CD4-positive, alpha-beta T cell treated with Interleukin-4 for 4 hours (primary cell): ENCODE measurements at regions not wholly inside any gene's neighbourhood (a gene's known extent, or its start where the extent isn't known, plus 50 kb on each side); places are given as distances from the start of the nearest gene placed in this dataset.

Experiments
- DNase-seq: peaks from one replicate; pipeline ENCODE4 v3.0.0-alpha.2; 2020

GRCh38 chr18:78562531-78562961 lies 417.1 kb upstream of the SALL3 start:
- DNase-seq, result no peak

DNA sequence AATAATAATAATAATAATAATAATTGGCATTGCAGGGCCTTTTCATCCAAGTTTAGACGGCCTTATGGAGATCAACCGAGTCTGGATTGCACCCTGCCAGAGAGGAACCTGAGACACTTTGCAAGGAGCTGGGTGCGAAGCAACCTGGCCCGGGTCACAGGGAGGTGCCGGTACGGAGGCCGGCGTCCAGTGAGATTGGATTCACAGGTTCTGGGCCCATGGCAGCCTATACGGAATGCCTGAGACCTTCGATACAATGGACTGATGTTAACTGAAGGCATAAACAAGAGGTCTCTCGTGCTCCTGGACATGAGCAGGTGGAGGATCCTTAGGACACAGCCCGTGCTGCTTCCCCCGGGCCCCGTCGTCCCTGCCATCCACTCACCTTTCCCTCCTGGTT lies 416.5 kb upstream of the SALL3 start:
- no peak for DNase-seq

DNA sequence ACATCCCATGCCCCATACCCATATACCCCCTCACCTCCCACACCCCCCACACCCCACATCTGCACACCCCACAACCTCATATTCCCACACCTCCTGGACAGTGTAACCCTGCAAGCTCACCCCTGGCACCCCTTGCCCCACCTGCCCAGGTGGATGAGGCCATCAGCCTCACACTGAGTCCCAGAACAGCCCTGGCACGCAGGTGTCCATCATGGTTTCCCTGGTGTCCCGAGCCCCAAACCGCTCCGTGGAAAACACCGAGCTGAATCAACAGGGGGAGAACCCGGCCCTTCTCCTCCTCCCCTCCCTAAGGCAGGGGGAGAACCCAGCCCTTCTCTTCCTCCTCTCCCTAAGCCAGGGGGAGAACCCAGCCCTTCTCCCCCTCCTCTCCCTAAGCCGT lies 415.6 kb upstream of the SALL3 start:
- no peak for DNase-seq

- DNase-seq, result no peak
Observed at GRCh38 chr18:78564518-78564917, 415.1 kb upstream of the SALL3 start.

DNA sequence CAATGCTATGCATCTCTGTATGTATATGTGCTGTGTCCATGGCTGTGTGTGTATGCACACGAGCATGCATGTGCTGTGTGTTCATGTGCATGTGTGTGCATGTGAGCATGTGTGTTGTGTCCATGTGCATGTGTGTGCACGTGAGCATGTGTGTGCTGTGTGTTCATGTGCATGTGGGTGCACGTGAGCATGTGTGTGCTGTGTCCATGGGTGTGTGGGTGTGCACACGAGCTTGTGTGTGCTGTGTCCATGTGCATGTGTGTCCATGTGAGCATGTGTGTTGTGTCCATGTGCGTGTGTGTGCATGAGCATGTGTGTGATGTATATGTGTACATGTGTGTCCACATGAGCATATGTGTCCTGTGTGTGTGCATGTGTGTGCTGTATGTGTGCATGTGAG lies 414.4 kb upstream of the SALL3 start:
- DNase-seq, result no peak

DNA sequence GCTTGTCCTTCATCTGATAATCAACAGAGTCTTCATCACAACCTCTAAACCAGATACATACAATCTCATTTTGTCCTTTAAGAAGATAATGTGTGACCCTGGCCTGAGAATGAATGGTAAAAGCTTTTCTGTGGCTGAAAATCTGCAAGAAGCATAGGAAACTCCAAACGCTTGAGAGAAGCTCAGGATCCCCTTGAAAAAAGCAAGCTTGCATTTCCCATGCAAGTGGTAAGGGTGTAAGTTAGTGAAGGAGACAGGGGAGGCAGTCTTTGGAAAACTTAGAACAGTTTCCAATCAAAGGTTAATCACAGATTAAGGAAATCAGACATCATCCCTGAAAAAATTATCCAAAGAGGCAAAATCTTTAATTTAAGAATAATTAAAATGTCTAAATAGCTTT lies 413.6 kb upstream of the SALL3 start:
- no peak for DNase-seq

- DNase-seq, result no peak
Observed at GRCh38 chr18:78566720-78567119, 412.9 kb upstream of the SALL3 start.

GRCh38 chr18:78571063-78571785 lies 408.4 kb upstream of the SALL3 start:
- no peak for DNase-seq

DNA sequence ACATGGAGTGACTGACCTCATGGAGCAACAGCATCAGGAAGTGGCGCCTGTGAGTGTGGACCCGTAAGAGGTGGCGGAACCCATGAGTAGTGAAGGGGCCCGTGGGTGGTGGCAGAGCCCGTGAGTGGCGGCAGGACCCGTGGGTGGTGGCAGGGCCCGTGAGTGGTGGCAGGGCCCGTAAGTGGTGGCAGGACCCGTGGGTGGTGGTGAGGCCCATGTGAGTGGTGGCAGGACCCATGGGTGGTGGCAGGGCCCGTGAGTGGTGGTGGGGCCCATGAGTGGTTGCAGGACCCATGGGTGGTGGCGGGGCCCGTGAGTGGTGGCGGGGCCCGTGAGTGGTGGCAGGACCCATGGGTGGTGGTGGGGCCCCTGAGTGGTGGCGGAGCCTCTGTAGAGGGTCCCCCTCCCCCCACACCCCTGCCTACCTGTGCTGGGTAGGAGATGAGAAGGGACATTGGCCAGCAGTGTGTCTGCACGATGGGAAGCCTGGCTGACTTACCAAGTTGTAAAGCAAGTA lies 407.7 kb upstream of the SALL3 start:
- DNase-seq, result no peak

DNA sequence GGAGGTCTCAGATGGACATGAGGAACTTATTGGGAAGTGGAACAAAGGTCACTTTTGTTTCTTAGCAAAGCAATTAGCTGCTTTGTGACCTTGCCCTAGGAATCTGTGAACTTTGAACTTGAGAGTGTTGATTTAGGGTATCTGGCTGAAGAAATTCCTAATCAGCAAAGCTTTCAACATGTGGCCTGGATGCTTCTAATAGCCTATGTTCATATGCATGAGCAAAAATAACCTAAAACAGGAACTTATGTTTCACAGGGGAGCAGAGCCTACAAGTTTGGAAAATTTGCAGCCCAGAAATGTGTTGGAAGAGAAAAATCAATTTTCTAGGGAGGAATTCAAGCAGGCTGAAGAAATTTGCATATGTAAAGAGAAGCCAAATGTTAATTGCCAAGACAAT lies 405.8 kb upstream of the SALL3 start:
- DNase-seq, result no peak

DNA sequence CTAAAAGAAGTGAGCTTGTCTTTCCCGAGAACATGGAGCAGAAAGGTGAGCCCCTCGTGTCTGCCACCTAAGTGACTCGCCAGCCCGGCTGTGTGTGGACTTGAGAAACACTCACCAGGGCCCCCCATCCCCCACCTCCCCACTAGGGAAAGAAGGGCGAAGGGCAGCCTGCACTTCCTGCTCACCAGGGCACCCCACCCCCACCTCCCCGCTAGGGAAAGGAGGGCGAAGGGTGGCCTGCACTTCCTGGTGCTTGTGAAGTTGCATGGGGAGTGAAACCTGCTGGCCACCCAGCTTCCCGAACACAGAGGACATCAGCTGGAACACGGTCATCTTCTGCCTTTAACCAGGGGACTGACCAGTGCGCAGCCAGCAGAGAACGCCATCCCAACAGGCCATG lies 402.7 kb upstream of the SALL3 start:
- DNase-seq, result no peak

DNA sequence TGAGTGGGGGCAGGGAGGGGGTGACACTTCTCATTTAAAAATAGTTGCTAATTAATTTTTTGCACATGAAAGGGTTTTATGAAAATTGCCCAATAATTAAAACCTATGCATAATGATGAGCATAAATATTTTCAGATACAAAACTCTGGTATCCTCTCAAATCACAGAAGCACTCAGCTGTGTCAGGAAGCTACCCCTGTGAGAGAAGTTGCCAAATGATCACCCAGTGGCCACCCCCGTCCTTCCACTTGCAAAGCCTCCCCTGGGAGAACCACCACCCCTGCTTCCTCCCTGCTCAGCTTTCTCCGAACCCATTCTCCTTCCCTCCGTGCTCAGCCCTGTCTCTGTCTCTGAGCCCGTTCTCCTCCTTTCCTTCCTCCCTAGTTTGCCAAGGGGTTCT lies 400.2 kb upstream of the SALL3 start:
- no peak for DNase-seq

DNA sequence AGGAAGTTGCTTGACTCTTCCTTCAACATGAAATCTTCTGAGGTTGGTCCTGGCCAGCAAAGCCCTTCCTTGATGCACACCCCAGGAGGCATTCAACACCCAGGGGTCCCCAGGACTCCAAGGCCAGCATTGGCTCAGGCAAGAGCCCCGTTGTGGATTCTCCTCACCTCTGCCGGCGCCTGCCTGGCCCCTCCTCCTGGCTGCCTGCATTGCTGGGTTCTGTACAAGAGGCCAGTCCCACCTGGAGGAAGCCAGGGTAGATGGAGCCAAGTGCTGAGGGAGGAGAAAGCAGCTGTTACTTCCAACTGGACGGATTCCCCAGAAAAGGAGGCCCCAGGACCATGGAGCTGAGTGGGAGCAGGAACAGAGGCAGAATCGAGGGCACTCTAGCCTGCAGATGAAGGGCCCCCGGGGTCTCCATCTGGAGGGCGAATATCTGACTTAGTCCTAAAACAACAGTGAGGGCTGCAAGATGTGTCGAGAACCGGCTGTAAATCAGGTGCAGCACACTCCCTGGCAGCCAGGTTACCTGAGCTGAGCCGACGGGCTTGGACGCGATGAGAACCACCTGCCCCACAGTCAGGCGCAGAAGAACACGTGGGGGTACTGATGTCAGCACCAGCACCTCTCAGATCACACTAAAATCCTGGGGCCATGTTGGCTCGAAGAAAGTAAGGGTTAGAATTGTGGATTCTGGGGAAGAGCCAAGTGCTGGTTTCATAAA lies 399.6 kb upstream of the SALL3 start:
- no peak for DNase-seq

GRCh38 chr18:78580835-78581339 lies 398.7 kb upstream of the SALL3 start:
- DNase-seq, result no peak

GRCh38 chr18:78582181-78582709 lies 397.4 kb upstream of the SALL3 start:
- DNase-seq, result no peak

- DNase-seq, result no peak
Observed at GRCh38 chr18:78582898-78583738, 396.5 kb upstream of the SALL3 start.

- no peak for DNase-seq
Observed at GRCh38 chr18:78583739-78584458, 395.7 kb upstream of the SALL3 start.

GRCh38 chr18:78584459-78585022 lies 395.1 kb upstream of the SALL3 start:
- no peak for DNase-seq

DNA sequence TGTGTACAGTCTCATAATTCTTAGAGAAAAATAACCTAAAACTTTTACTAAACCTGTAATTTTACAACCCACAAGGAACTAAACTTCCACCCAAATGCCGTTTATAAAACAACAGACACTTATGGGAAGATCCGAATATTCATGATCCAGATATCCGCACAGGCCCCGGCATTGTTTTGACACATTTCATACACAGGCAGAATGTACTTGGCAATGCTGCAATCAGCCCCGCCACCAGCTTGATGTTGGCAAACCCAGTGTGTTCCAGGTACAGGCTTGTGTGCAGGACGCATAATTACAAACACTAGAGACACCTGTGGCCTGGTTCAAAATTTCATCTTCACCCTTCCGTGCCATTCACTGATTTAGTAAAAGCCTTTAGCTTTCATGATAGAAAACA lies 393.0 kb upstream of the SALL3 start:
- DNase-seq, result no peak

- no peak for DNase-seq
Observed at GRCh38 chr18:78587096-78587495, 392.5 kb upstream of the SALL3 start.

- no peak for DNase-seq
Observed at GRCh38 chr18:78587626-78588600, 391.7 kb upstream of the SALL3 start.
